ENCODE measurements at regions not wholly inside any gene's neighbourhood (a gene's known extent, or its start where the extent isn't known, plus 50 kb on each side); places are given as distances from the start of the nearest gene placed in this dataset.

- no peaks in the 10 kb centered on the region for H3K36me3 ChIP-seq (ENCODE audit: control insufficient read depth, insufficient read depth, low read length)
- no peak for TF ChIP-seq CTCF (IDR thresholded peaks at IDR 0.05; ENCODE audit: insufficient read depth, low read depth, low read length)
- H3K27me3 ChIP-seq (ENCODE audit: control insufficient read depth, insufficient read depth, low read length): no peaks in the 10 kb centered on the region
- CTCF ChIA-PET: no interaction called here
- no peak overlapping the region for H3K4me3 ChIP-seq (ENCODE audit: low read depth, low read length)
- POLR2A ChIA-PET: no interaction called here
- no peak for DNase-seq (ENCODE audit: low read depth)
These were observed 218.9 kb upstream of the RORA start for GRCh38 chr15:61447981-61448380.

- POLR2A ChIA-PET: no interaction called here
- H3K4me3 ChIP-seq (ENCODE audit: low read depth, low read length): no peak overlapping the region
- CTCF ChIA-PET: interaction anchor here (0.6 kb wide), 1 partner anchor 1388 kb away, joined by 4 read pairs; no protein-coding TSS in a partner anchor
- no peak for DNase-seq (ENCODE audit: low read depth)
- H3K36me3 ChIP-seq (ENCODE audit: control insufficient read depth, insufficient read depth, low read length): no peaks in the 10 kb centered on the region
- no peaks in the 10 kb centered on the region for H3K27me3 ChIP-seq (ENCODE audit: control insufficient read depth, insufficient read depth, low read length)
- TF ChIP-seq CTCF (IDR thresholded peaks at IDR 0.05; ENCODE audit: insufficient read depth, low read depth, low read length): no peak
These were observed 215.5 kb upstream of the RORA start for GRCh38 chr15:61444585-61444984.

GRCh38 chr15:61442821-61443220, 213.7 kb upstream of the RORA start:
- H3K27me3 ChIP-seq (ENCODE audit: control insufficient read depth, insufficient read depth, low read length): no peaks in the 10 kb centered on the region
- H3K36me3 ChIP-seq (ENCODE audit: control insufficient read depth, insufficient read depth, low read length): no peaks in the 10 kb centered on the region
- POLR2A ChIA-PET: no interaction called here
- no peak for DNase-seq (ENCODE audit: low read depth)
- no peak for TF ChIP-seq CTCF (IDR thresholded peaks at IDR 0.05; ENCODE audit: insufficient read depth, low read depth, low read length)
- no peak overlapping the region for H3K4me3 ChIP-seq (ENCODE audit: low read depth, low read length)
- CTCF ChIA-PET: no interaction called here

GRCh38 chr15:61441891-61442290, 212.8 kb upstream of the RORA start:
- no peak for TF ChIP-seq CTCF (IDR thresholded peaks at IDR 0.05; ENCODE audit: insufficient read depth, low read depth, low read length)
- Histone ChIP-seq H3K4me3 (ENCODE audit: low read depth, low read length) (no peak overlapping the region), H3K27me3 (ENCODE audit: control insufficient read depth, insufficient read depth, low read length) (no peaks in the 10 kb centered on the region), H3K36me3 (ENCODE audit: control insufficient read depth, insufficient read depth, low read length) (no peaks in the 10 kb centered on the region)
- DNase-seq (ENCODE audit: low read depth): no peak
- POLR2A ChIA-PET: no interaction called here
- CTCF ChIA-PET: no interaction called here

- TF ChIP-seq CTCF (IDR thresholded peaks at IDR 0.05; ENCODE audit: insufficient read depth, low read depth, low read length): no peak
These were observed 197.4 kb upstream of the RORA start for GRCh38 chr15:61426466-61426865.

More at GRCh38 chr15:61426466-61426865, 197.4 kb upstream of the RORA start:
- ChIA-PET POLR2A (no interaction called here), CTCF (no interaction called here)
- no peak for DNase-seq (ENCODE audit: low read depth)
- Histone ChIP-seq H3K27me3 (ENCODE audit: control insufficient read depth, insufficient read depth, low read length) (no peaks in the 10 kb centered on the region), H3K36me3 (ENCODE audit: control insufficient read depth, insufficient read depth, low read length) (no peaks in the 10 kb centered on the region), H3K4me3 (ENCODE audit: low read depth, low read length) (no peak overlapping the region)

All from BJ (cell line).